ENCODE measurements at regions not wholly inside any gene's neighbourhood (a gene's known extent, or its start where the extent isn't known, plus 50 kb on each side); places are given as distances from the start of the nearest gene placed in this dataset.

GRCh38 chr11:106271686-106272085 lies 194.2 kb downstream of the AASDHPPT start:
- TF ChIP-seq MAX (IDR thresholded peaks at IDR 0.05): no peak
- TF ChIP-seq EP300 (IDR thresholded peaks at IDR 0.05; ENCODE audit: borderline replicate concordance): no peak
- TF ChIP-seq REST (IDR thresholded peaks at IDR 0.05; ENCODE audit: low read depth): no peak
- TF ChIP-seq YY1 (IDR thresholded peaks at IDR 0.05; ENCODE audit: low read depth): no peak
- TF ChIP-seq ZBTB7A (IDR thresholded peaks at IDR 0.05; ENCODE audit: low read depth): no peak
- no peak for TF ChIP-seq RAD21 (IDR thresholded peaks at IDR 0.05; ENCODE audit: low read depth)
- TF ChIP-seq EGR1 (IDR thresholded peaks at IDR 0.05): no peak
- no peak for TF ChIP-seq CEBPB (IDR thresholded peaks at IDR 0.05)
- no peak for TF ChIP-seq TCF12 (IDR thresholded peaks at IDR 0.05; ENCODE audit: low read depth)
- no peak for TF ChIP-seq TAF1 (IDR thresholded peaks at IDR 0.05; ENCODE audit: low read depth)
- no peak for TF ChIP-seq CREB1 (IDR thresholded peaks at IDR 0.05; ENCODE audit: low read depth)
- TF ChIP-seq TEAD4 (IDR thresholded peaks at IDR 0.05): no peak
- no peak for TF ChIP-seq NFIC (IDR thresholded peaks at IDR 0.05)
- TF ChIP-seq USF1 (IDR thresholded peaks at IDR 0.05): no peak

Measured in Ishikawa (cell line).